HEK293 (cell line): ENCODE measurements at regions not wholly inside any gene's neighbourhood (a gene's known extent, or its start where the extent isn't known, plus 50 kb on each side); places are given as distances from the start of the nearest gene placed in this dataset.

ENCODE experiments used
- CTCF ChIA-PET: fragments of 350-600 bp; formaldehyde crosslinking; extraction: SDS; loops from one replicate; lab custom pipeline; 2021; ENCODE audit warnings: antibody characterized with exemption; lab: Yijun Ruan, JAX
- POLR2A ChIA-PET: fragments of 300-600 bp; formaldehyde crosslinking; extraction: SDS; loops from one replicate; lab custom pipeline; 2020; ENCODE audit warnings: antibody characterized with exemption, inconsistent platforms; lab: Yijun Ruan, JAX
- H3K27ac ChIP-seq: fragments of 200-500 bp; sonication (Bioruptor generic); 2 replicates; pipeline ENCODE4 v1.5.1; 2014; ENCODE audit warnings: low read depth, low read length, control low read depth, inconsistent platforms; ENCODE audit errors: extremely low read depth
- H3K36me3 ChIP-seq, 2 experiments: fragments of 200-500 bp in 1 of 2; sonication (Bioruptor generic) in 1 of 2; 1 replicate in 1 of 2; 2 replicates in 1 of 2; pipeline ENCODE4 v1.5.1; 2014 to 2017; ENCODE audit warnings: inconsistent platforms in 2 of 2, low read length in 2 of 2; ENCODE audit not compliant: control insufficient read depth in 2 of 2, insufficient read depth in 1 of 2
- H3K4me1 ChIP-seq: fragments of 200-500 bp; sonication (Bioruptor generic); 2 replicates; pipeline ENCODE4 v1.5.1; 2014; ENCODE audit warnings: mild to moderate bottlenecking, low read length, inconsistent platforms; ENCODE audit not compliant: control insufficient read depth, insufficient read depth
- H3K4me3 ChIP-seq: 2 replicates; pipeline ENCODE4 v1.5.1; 2011; ENCODE audit warnings: low read depth, mild to moderate bottlenecking, control low read depth, low read length, moderate library complexity
- H3K9me3 ChIP-seq: fragments of 200-500 bp; sonication (Bioruptor generic); 2 replicates; pipeline ENCODE4 v1.5.1; 2014; ENCODE audit warnings: low read depth, low read length, inconsistent platforms; ENCODE audit not compliant: control insufficient read depth, insufficient read depth
- GLI4 ChIP-seq: fragments of 450-650 bp; formaldehyde crosslinking; IDR thresholded peaks from 2 replicates; pipeline ENCODE4 v1.5.1; 2016; ENCODE audit warnings: missing biosample characterization, missing genetic modification characterization
- GLIS1 ChIP-seq: fragments of 450-650 bp; formaldehyde crosslinking; IDR thresholded peaks from 2 replicates; pipeline ENCODE4 v1.5.1; 2016; ENCODE audit warnings: missing biosample characterization, missing genetic modification characterization
- KLF9 ChIP-seq: fragments of 450-650 bp; formaldehyde crosslinking; IDR thresholded peaks from 2 replicates; pipeline ENCODE4 v1.5.1; 2016; ENCODE audit warnings: missing biosample characterization, missing genetic modification characterization, low read depth
- MEIS1 ChIP-seq: sonication (generic); formaldehyde crosslinking; IDR thresholded peaks from 2 replicates; pipeline ENCODE4 v1.8.1; 2022; ENCODE audit warnings: missing genetic modification reagents, mild to moderate bottlenecking, borderline replicate concordance
- OSR2 ChIP-seq: fragments of 450-650 bp; formaldehyde crosslinking; IDR thresholded peaks from 2 replicates; pipeline ENCODE4 v1.5.1; 2016; ENCODE audit warnings: missing biosample characterization, missing genetic modification characterization
- PRDM1 ChIP-seq: fragments of 450-650 bp; formaldehyde crosslinking; IDR thresholded peaks from 2 replicates; pipeline ENCODE4; 2016; ENCODE audit warnings: missing biosample characterization, missing genetic modification characterization
- PRDM4 ChIP-seq: fragments of 450-650 bp; formaldehyde crosslinking; IDR thresholded peaks from 2 replicates; pipeline ENCODE4 v1.5.1; 2017; ENCODE audit warnings: missing biosample characterization, missing genetic modification characterization
- RBAK ChIP-seq: fragments of 450-650 bp; formaldehyde crosslinking; IDR thresholded peaks from 2 replicates; pipeline ENCODE4 v1.5.1; 2016; ENCODE audit warnings: missing biosample characterization, missing genetic modification characterization
- REST ChIP-seq: fragments of 450-650 bp; formaldehyde crosslinking; IDR thresholded peaks from 2 replicates; pipeline ENCODE4 v1.5.1; 2016; ENCODE audit warnings: missing biosample characterization, missing genetic modification characterization
- TRIM28 ChIP-seq: IDR thresholded peaks from 2 replicates; pipeline ENCODE4 v1.6.1; 2011; ENCODE audit warnings: low read length, control low read depth, borderline replicate concordance
- WT1 ChIP-seq: fragments of 450-650 bp; formaldehyde crosslinking; IDR thresholded peaks from 2 replicates; pipeline ENCODE4 v1.5.1; 2016; ENCODE audit warnings: missing biosample characterization, missing genetic modification characterization
- ZFHX2 ChIP-seq: fragments of 450-650 bp; formaldehyde crosslinking; conservative IDR thresholded peaks from 2 replicates; pipeline ENCODE4 v1.5.1; 2016; ENCODE audit warnings: missing biosample characterization, missing genetic modification characterization
- ZFP37 ChIP-seq: fragments of 450-650 bp; formaldehyde crosslinking; IDR thresholded peaks from 2 replicates; pipeline ENCODE4 v1.5.1; 2016; ENCODE audit warnings: missing biosample characterization, missing genetic modification characterization
- ZNF140 ChIP-seq: fragments of 450-650 bp; formaldehyde crosslinking; IDR thresholded peaks from 2 replicates; pipeline ENCODE4 v1.5.1; 2016; ENCODE audit warnings: missing biosample characterization, missing genetic modification characterization
- ZNF146 ChIP-seq: fragments of 450-650 bp; formaldehyde crosslinking; IDR thresholded peaks from 2 replicates; pipeline ENCODE4 v1.5.1; 2016; ENCODE audit warnings: missing biosample characterization, missing genetic modification characterization
- ZNF211 ChIP-seq: fragments of 450-650 bp; formaldehyde crosslinking; IDR thresholded peaks from 2 replicates; pipeline ENCODE4 v1.5.1; 2016; ENCODE audit warnings: low read depth, missing biosample characterization, missing genetic modification characterization
- ZNF366 ChIP-seq: fragments of 450-650 bp; formaldehyde crosslinking; conservative IDR thresholded peaks from 2 replicates; pipeline ENCODE4 v1.5.1; 2016; ENCODE audit warnings: missing biosample characterization, missing genetic modification characterization
- ZNF510 ChIP-seq: fragments of 450-650 bp; formaldehyde crosslinking; IDR thresholded peaks from 2 replicates; pipeline ENCODE4 v1.5.1; 2018; ENCODE audit warnings: mild to moderate bottlenecking, missing genetic modification characterization, missing biosample characterization; ENCODE audit not compliant: insufficient replicate concordance
- ZNF521 ChIP-seq: fragments of 450-650 bp; formaldehyde crosslinking; IDR thresholded peaks from 2 replicates; pipeline ENCODE4 v1.5.1; 2017; ENCODE audit warnings: missing biosample characterization, mild to moderate bottlenecking, missing genetic modification characterization
- ZNF548 ChIP-seq: fragments of 450-650 bp; formaldehyde crosslinking; IDR thresholded peaks from 2 replicates; pipeline ENCODE4 v1.5.1; 2016; ENCODE audit warnings: missing biosample characterization, missing genetic modification characterization
- ZNF549 ChIP-seq: fragments of 450-650 bp; IDR thresholded peaks from 2 replicates; pipeline ENCODE4 v1.5.1; 2018; ENCODE audit warnings: missing biosample characterization, missing genetic modification characterization, mild to moderate bottlenecking, inconsistent platforms, moderate library complexity
- ZNF596 ChIP-seq: fragments of 450-650 bp; IDR thresholded peaks from 2 replicates; pipeline ENCODE4 v1.5.0; 2018; ENCODE audit warnings: missing biosample characterization, mild to moderate bottlenecking, missing genetic modification characterization, moderate library complexity
- ZNF621 ChIP-seq: fragments of 450-650 bp; formaldehyde crosslinking; IDR thresholded peaks from 2 replicates; pipeline ENCODE4 v1.5.1; 2017; ENCODE audit warnings: missing biosample characterization, missing genetic modification characterization
- ZNF623 ChIP-seq: fragments of 450-650 bp; formaldehyde crosslinking; IDR thresholded peaks from 2 replicates; pipeline ENCODE4 v1.5.1; 2016; ENCODE audit warnings: missing biosample characterization, missing genetic modification characterization
- ZNF629 ChIP-seq: fragments of 450-650 bp; formaldehyde crosslinking; IDR thresholded peaks from 2 replicates; pipeline ENCODE4 v1.5.1; 2017; ENCODE audit warnings: missing biosample characterization, missing genetic modification characterization
- ZNF654 ChIP-seq: fragments of 450-650 bp; formaldehyde crosslinking; IDR thresholded peaks from 2 replicates; pipeline ENCODE4 v1.5.1; 2016; ENCODE audit warnings: low read depth, missing biosample characterization, missing genetic modification characterization
- ZNF830 ChIP-seq: fragments of 450-650 bp; IDR thresholded peaks from 2 replicates; pipeline ENCODE4 v1.5.0; 2018; ENCODE audit warnings: missing biosample characterization, missing genetic modification characterization, low read depth, mild to moderate bottlenecking, moderate library complexity
- ZNF837 ChIP-seq: fragments of 450-650 bp; formaldehyde crosslinking; IDR thresholded peaks from 2 replicates; pipeline ENCODE4 v1.5.1; 2016; ENCODE audit warnings: missing biosample characterization, missing genetic modification characterization
- TF ChIP-seq, protein P1 (sequence below): fragments of 450-650 bp; IDR thresholded peaks from 2 replicates; pipeline ENCODE4 v1.5.1; 2018; ENCODE audit warnings: missing biosample characterization, mild to moderate bottlenecking, missing genetic modification characterization

DNA sequence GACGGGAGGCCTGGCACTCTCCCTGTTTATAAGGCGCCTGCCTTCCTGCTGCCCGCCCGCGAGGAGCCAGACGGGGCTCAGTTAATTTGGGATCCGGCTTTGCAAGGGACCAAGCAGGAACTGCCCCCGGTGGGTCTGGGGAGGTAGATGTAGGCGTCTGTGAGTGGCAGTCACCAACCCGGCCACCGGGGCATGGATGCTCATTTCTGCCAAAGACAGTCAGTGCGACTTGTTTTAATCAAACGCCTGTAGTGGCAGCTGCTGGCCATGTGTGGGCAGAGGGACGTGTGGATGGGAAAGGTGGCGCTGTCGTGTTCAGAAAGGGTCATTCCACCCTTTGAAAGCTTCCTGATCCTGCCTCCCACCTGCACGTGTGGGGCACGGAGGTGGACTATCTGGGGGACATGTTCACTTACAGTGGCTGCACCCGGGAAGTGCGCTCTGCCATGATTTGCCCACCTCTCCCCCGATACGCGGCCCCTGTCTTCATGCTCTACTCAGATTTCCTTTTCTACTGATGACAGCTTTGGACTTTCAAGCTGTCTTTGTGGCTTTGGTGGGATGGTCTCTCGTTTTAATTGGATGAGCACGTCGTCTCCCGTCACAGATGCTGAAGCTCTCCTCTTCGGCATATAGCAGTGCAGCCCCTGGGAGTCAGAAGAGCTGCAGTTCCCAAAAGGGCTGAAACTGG lies 60.3 kb upstream of the CIBAR2 start (continued):
- TF ChIP-seq ZFHX2 (tag by site-specific recombination): peak; percentile 82
- 0 out of 2 replicates have a peak, but pooled peaks have one; percentile 9 for TF ChIP-seq OSR2 (tag by site-specific recombination)
- TF ChIP-seq ZNF596 (tag by site-specific recombination): no peak
- TF ChIP-seq ZNF211: no peak
- no peak; the same call in 1 of the 2 replicates for TF ChIP-seq KLF9
- peak; percentile 85 for TF ChIP-seq GLIS1 (tag by site-specific recombination)
- TF ChIP-seq WT1 (tag by site-specific recombination): no peak

GRCh38 chr16:85173146-85173980 lies 61.1 kb upstream of the CIBAR2 start:
- no peak overlapping the region for H3K4me3 ChIP-seq
- no peaks in the 10 kb centered on the region for H3K9me3 ChIP-seq
- H3K36me3 ChIP-seq: peaks cover 0 to 34% of the 10 kb centered on the region in 2 experiments; a peak in 1 of 3 replicates
- CTCF ChIA-PET: interaction anchor here (0.6 to 1.2 kb wide), 4 partner anchors 11 to 72 kb away, joined by 4 to 7 read pairs (median 4); no protein-coding TSS in a partner anchor
- POLR2A ChIA-PET: no interaction called here
- no peak overlapping the region for H3K27ac ChIP-seq
- peaks cover 9% of the 10 kb centered on the region for H3K4me1 ChIP-seq
- TF ChIP-seq ZNF140 (tag by site-specific recombination): no peak
- TF ChIP-seq REST (tag by site-specific recombination): no peak
- no peak for TF ChIP-seq MEIS1 (CRISPR knock-in tag)
- no peak for TF ChIP-seq RBAK (tag by site-specific recombination)
- TF ChIP-seq, protein P1, sequence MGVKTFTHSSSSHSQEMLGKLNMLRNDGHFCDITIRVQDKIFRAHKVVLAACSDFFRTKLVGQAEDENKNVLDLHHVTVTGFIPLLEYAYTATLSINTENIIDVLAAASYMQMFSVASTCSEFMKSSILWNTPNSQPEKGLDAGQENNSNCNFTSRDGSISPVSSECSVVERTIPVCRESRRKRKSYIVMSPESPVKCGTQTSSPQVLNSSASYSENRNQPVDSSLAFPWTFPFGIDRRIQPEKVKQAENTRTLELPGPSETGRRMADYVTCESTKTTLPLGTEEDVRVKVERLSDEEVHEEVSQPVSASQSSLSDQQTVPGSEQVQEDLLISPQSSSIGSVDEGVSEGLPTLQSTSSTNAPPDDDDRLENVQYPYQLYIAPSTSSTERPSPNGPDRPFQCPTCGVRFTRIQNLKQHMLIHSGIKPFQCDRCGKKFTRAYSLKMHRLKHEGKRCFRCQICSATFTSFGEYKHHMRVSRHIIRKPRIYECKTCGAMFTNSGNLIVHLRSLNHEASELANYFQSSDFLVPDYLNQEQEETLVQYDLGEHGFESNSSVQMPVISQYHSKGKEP (tag by site-specific recombination): no peak
- no peak for TF ChIP-seq ZNF837 (tag by site-specific recombination)
- TF ChIP-seq ZNF146 (tag by site-specific recombination): no peak
- no peak for TF ChIP-seq ZNF510 (tag by site-specific recombination)
- TF ChIP-seq ZNF654: no peak
- TF ChIP-seq ZNF623 (tag by site-specific recombination): no peak
- no peak for TF ChIP-seq ZNF830 (tag by site-specific recombination)
- no peak for TF ChIP-seq ZNF621
- no peak for TF ChIP-seq ZNF521
- TF ChIP-seq GLI4 (tag by site-specific recombination): no peak
- no peak for TF ChIP-seq ZNF548 (tag by site-specific recombination)
- TF ChIP-seq PRDM1: peak; percentile 90
- no peak for TF ChIP-seq ZNF549 (tag by site-specific recombination)
- no peak for TF ChIP-seq ZFP37 (tag by site-specific recombination)
- no peak for TF ChIP-seq ZNF366 (tag by site-specific recombination)
- peak; percentile 63; the same call in 1 of the 2 replicates for TF ChIP-seq PRDM4 (tag by site-specific recombination)
- no peak for TF ChIP-seq ZNF629 (tag by site-specific recombination)
- 0 out of 2 replicates have a peak, but pooled peaks have one; percentile 29 for TF ChIP-seq TRIM28
